Gastrocnemius medialis (tissue), 4 donors: ENCODE measurements at regions not wholly inside any gene's neighbourhood (a gene's known extent, or its start where the extent isn't known, plus 50 kb on each side); places are given as distances from the start of the nearest gene placed in this dataset.

Experiments
- POLR2A ChIP-seq, 2 donors: fragments of 450-650 bp; IDR thresholded peaks; one replicate each; pipeline ENCODE4 v1.6.1; 2017; ENCODE audit warnings: antibody characterized with exemption in 2 of 2, mild to moderate bottlenecking in 2 of 2, moderate library complexity in 2 of 2
- TF ChIP-seq, protein P1 (sequence below), 5 experiments: fragments of 450-650 bp in 3 of 5; fragments of 200-600 bp in 2 of 5; sonication (generic) in 2 of 5; IDR thresholded peaks in 4 of 5; conservative IDR thresholded peaks in 1 of 5; 1 replicate in 4 of 5; 2 replicates in 1 of 5; pipeline ENCODE4 v1.5.1; 2016 to 2019; ENCODE audit warnings: antibody characterized with exemption in 5 of 5, mild to moderate bottlenecking in 3 of 5, moderate library complexity in 3 of 5

DNA sequence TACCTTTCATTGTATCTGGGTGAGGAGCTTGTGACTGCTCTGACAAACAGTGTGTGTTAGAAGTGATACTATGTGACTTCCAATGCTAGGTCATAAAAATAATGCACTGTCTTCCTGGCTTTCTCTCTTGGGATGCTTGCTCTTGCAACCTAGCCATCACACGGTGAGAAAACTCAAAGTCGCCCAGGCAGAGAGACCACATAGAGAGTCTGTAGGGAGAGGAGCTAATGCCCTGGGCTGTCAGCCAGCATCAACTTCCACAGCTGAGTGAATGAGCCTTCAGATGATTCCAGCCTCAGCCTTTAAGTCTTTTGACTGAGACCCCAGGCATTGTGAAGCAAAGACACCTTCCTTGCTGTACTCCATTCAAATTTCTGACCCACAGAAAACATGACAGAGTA is 220.6 kb upstream of the SGO1 start:
- TF ChIP-seq, protein P1, sequence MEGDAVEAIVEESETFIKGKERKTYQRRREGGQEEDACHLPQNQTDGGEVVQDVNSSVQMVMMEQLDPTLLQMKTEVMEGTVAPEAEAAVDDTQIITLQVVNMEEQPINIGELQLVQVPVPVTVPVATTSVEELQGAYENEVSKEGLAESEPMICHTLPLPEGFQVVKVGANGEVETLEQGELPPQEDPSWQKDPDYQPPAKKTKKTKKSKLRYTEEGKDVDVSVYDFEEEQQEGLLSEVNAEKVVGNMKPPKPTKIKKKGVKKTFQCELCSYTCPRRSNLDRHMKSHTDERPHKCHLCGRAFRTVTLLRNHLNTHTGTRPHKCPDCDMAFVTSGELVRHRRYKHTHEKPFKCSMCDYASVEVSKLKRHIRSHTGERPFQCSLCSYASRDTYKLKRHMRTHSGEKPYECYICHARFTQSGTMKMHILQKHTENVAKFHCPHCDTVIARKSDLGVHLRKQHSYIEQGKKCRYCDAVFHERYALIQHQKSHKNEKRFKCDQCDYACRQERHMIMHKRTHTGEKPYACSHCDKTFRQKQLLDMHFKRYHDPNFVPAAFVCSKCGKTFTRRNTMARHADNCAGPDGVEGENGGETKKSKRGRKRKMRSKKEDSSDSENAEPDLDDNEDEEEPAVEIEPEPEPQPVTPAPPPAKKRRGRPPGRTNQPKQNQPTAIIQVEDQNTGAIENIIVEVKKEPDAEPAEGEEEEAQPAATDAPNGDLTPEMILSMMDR (IDR thresholded peaks at IDR 0.05 in 4 of 5, conservative IDR thresholded peaks at IDR 0.05 in 1 of 5) = no peak
- no peak for TF ChIP-seq POLR2A (IDR thresholded peaks at IDR 0.05)
